ENCODE measurements at regions not wholly inside any gene's neighbourhood (a gene's known extent, or its start where the extent isn't known, plus 50 kb on each side); places are given as distances from the start of the nearest gene placed in this dataset.
"Not testable (repeated sequence)": the region's sequence is repeated elsewhere in the genome, so short reads cannot be mapped to it uniquely, and the experiment has no call there.

DNA sequence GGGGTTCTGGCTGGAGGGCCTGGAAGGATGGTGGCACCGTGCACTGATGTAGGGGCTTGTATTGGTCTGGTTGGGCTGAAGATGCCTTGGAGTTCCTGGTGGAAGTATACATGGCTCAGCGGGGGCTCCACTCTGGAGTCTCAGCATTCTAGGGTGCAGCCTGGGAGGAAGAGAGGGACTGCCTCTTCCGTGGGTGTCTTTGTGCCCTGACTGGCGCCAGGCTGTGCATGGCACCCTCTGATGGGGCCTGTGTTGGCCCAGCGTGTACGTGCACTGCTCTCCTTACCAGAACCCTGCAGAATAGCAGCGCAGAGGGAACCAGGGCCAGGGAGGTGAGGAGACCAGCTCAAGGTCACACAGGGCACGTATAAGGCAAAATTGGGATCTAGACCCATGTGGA, 97.0 kb downstream of the CRLF3 start:
- TF ChIP-seq CTCF (IDR thresholded peaks at IDR 0.05; ENCODE audit: low read depth, low read length); POLR2A (IDR thresholded peaks at IDR 0.05; ENCODE audit: extremely low read depth, insufficient read length): not testable (repeated sequence)
- TF ChIP-seq, protein P1, sequence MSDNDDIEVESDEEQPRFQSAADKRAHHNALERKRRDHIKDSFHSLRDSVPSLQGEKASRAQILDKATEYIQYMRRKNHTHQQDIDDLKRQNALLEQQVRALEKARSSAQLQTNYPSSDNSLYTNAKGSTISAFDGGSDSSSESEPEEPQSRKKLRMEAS (IDR thresholded peaks at IDR 0.05; ENCODE audit: low read depth, low read length): not testable (repeated sequence)

Data from NB4 (cell line).